B cell (primary cell): ENCODE measurements at regions not wholly inside any gene's neighbourhood (a gene's known extent, or its start where the extent isn't known, plus 50 kb on each side); places are given as distances from the start of the nearest gene placed in this dataset.

ENCODE experiments used
- ATAC-seq: fragments of 200-7000 bp; cut with Tn5 transposase; one replicate; pipeline ENCODE4 v1.10.0; 2021; ENCODE audit warnings: low read depth, mild to moderate bottlenecking, moderate number of reproducible peaks, moderate library complexity
- CTCF ChIA-PET: fragments of 350-600 bp; sonication (Branson Sonifier 250); formaldehyde crosslinking; loops from one replicate; lab custom pipeline; 2021; ENCODE audit warnings: antibody characterized with exemption, inconsistent platforms; lab: Charles Lee
- POLR2A ChIA-PET: fragments of 350-600 bp; sonication (Branson Sonifier 250); formaldehyde crosslinking; loops from one replicate; lab custom pipeline; 2021; ENCODE audit warnings: antibody characterized with exemption; lab: Charles Lee
- DNase-seq: peaks from one replicate; pipeline ENCODE4 v3.0.0; 2013
- H2AFZ ChIP-seq: 2 replicates; pipeline ENCODE4 v1.6.1; 2012; ENCODE audit warnings: mild to moderate bottlenecking, low read depth, low read length; ENCODE audit not compliant: insufficient read depth, poor library complexity, severe bottlenecking
- H3K27ac ChIP-seq, 2 donors: 1 replicate in 1 of 2; 2 replicates in 1 of 2; pipeline ENCODE4 v1.5.1; 2012 to 2013; ENCODE audit warnings: low read length in 2 of 2, mild to moderate bottlenecking in 2 of 2, moderate library complexity in 1 of 2
- H3K27me3 ChIP-seq, 4 experiments: fragments of 200-600 bp in 1 of 4; sonication (generic) in 1 of 4; replicated peaks in 1 of 4; 1 replicate in 2 of 4; 2 replicates in 2 of 4; pipeline versions ENCODE4 v1.6.1 to v1.7.0; 2013 to 2016; ENCODE audit warnings: low read length in 3 of 4, mild to moderate bottlenecking in 2 of 4, mixed read lengths in 1 of 4, moderate library complexity in 1 of 4; ENCODE audit not compliant: insufficient read depth in 4 of 4, control insufficient read depth in 3 of 4; ENCODE audit errors: control extremely low read depth in 1 of 4
- H3K36me3 ChIP-seq, 2 experiments: replicated peaks in 1 of 2; 1 replicate in 1 of 2; 2 replicates in 1 of 2; pipeline versions ENCODE4 v1.6.1 to v1.7.1; 2013; ENCODE audit warnings: low read length in 1 of 2; ENCODE audit not compliant: insufficient read depth in 2 of 2, control insufficient read depth in 1 of 2; ENCODE audit errors: control extremely low read depth in 1 of 2, extremely low read depth in 1 of 2
- H3K4me1 ChIP-seq, 2 donors: fragments of 200-600 bp in 1 of 2; sonication (generic) in 1 of 2; 1 replicate in 1 of 2; 2 replicates in 1 of 2; pipeline versions ENCODE4 v1.5.1 to v1.6.1; 2013 to 2017; ENCODE audit warnings: low read length in 2 of 2; ENCODE audit not compliant: control insufficient read depth in 2 of 2, insufficient read depth in 2 of 2
- H3K4me2 ChIP-seq: replicated peaks from 2 replicates; pipeline ENCODE3; 2012; ENCODE audit warnings: mild to moderate bottlenecking, low read depth, low read length; ENCODE audit not compliant: poor library complexity, severe bottlenecking
- H3K4me3 ChIP-seq, 5 experiments: fragments of 200-600 bp in 1 of 5; sonication (generic) in 1 of 5; 1 replicate in 3 of 5; 2 replicates in 2 of 5; pipeline versions ENCODE4 v1.5.1 to v1.7.0; 2011 to 2016; ENCODE audit warnings: low read length in 4 of 5, mild to moderate bottlenecking in 4 of 5, low read depth in 2 of 5, control low read depth in 1 of 5, moderate library complexity in 1 of 5; ENCODE audit not compliant: insufficient read depth in 1 of 5; ENCODE audit errors: control extremely low read depth in 1 of 5, extremely low read depth in 1 of 5
- H3K79me2 ChIP-seq: fragments of 200-600 bp; sonication (generic); one replicate; pipeline ENCODE4 v1.6.0; 2016; ENCODE audit warnings: low read length; ENCODE audit not compliant: control insufficient read depth, insufficient read depth
- H3K9ac ChIP-seq: fragments of 200-600 bp; sonication (generic); 2 replicates; pipeline ENCODE4 v1.6.1; 2017; ENCODE audit warnings: mild to moderate bottlenecking, low read length, moderate library complexity
- H3K9me3 ChIP-seq, 3 donors: one replicate each; pipeline versions ENCODE4 v1.6.1 to v1.7.1; 2013; ENCODE audit warnings: low read length in 2 of 3; ENCODE audit not compliant: control insufficient read depth in 2 of 3, insufficient read depth in 1 of 3; ENCODE audit errors: control extremely low read depth in 1 of 3
- H4K20me1 ChIP-seq: 2 replicates; pipeline ENCODE4 v1.6.0; 2012; ENCODE audit warnings: mild to moderate bottlenecking, low read length; ENCODE audit not compliant: insufficient read depth, control insufficient read depth, poor library complexity, severe bottlenecking
- H3K27ac Mint-ChIP-seq: one replicate; pipeline ENCODE4 v1.8.0; 2021; ENCODE audit warnings: mixed read lengths
- H3K27me3 Mint-ChIP-seq: one replicate; pipeline ENCODE4 v1.8.0; 2021; ENCODE audit warnings: mixed read lengths
- H3K4me1 Mint-ChIP-seq: one replicate; pipeline ENCODE4 v1.8.0; 2021; ENCODE audit warnings: mixed read lengths
- H3K4me3 Mint-ChIP-seq: one replicate; pipeline ENCODE4 v1.8.0; 2021; ENCODE audit warnings: mixed read lengths
- H3K9me3 Mint-ChIP-seq: one replicate; pipeline ENCODE4 v1.8.0; 2022; ENCODE audit warnings: mixed read lengths; ENCODE audit not compliant: insufficient read depth
- EZH2 ChIP-seq: IDR thresholded peaks from 2 replicates; pipeline ENCODE4 v1.6.1; 2012; ENCODE audit warnings: borderline replicate concordance, low read depth, mild to moderate bottlenecking, moderate library complexity, low read length; ENCODE audit not compliant: insufficient read depth, poor library complexity, severe bottlenecking
- WGBS: methylation state at CpG from one replicate; pipeline ENCODE4 v1.1.5; 2013; ENCODE audit warnings: missing lambda C conversion rate; ENCODE audit not compliant: insufficient coverage; 5-methylcytosine and 5-hydroxymethylcytosine counted together
- intact Hi-C: fragments of 100-400 bp; cut with micrococcal nuclease; formaldehyde crosslinking; loops from one replicate; pipeline ENCODE4 v1.10.0; 2022
- TF ChIP-seq, protein P1 (sequence below): fragments of 200-600 bp; IDR thresholded peaks from one replicate; pipeline ENCODE4 v1.8.0; 2022; ENCODE audit warnings: antibody characterized with exemption, mild to moderate bottlenecking

DNA sequence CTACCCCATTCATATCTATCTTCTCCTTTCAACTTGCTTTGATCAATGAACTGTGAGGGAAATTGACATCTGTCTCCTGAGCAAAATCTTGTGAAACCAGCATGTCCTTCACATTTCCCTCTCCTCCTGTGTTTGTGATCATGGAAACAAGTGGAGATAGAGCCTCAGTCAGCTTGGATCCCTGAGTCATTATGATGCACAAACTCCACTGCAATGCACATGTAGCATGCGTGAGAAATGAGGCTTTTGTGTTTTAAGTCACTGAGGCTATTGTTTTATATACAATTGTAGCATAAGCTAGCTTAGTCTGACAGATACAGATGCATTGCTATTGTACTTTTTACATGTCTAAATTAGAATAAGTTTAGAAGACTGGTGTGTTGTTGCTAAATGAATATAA lies 85.2 kb upstream of the HNMT start:
- intact Hi-C loops: no loop called here
- peaks cover 4% of the 10 kb centered on the region for H3K27me3 Mint-ChIP-seq
- no peaks in the 10 kb centered on the region for H3K9me3 Mint-ChIP-seq
- H3K27ac ChIP-seq: no peak overlapping the region
- no peak overlapping the region for H2AFZ ChIP-seq
- no peak overlapping the region for H3K27ac Mint-ChIP-seq
- no peak overlapping the region for H3K4me3 ChIP-seq
- ChIA-PET CTCF (no interaction called here), POLR2A (no interaction called here)
- no peak for ATAC-seq
- no peaks in the 10 kb centered on the region for H4K20me1 ChIP-seq
- no peaks in the 10 kb centered on the region for H3K27me3 ChIP-seq
- H3K4me1 ChIP-seq: no peaks in the 10 kb centered on the region
- no peak for DNase-seq
- no peak overlapping the region for H3K4me3 Mint-ChIP-seq
- no peak overlapping the region for H3K9ac ChIP-seq
- H3K79me2 ChIP-seq: no peaks in the 10 kb centered on the region
- H3K9me3 ChIP-seq: peaks cover 0 to 4% (median 0%) of the 10 kb centered on the region in 3 donors
- WGBS: 100% methylated on average over 1 of the region's 1 CpG
- TF ChIP-seq EZH2: no peak
- TF ChIP-seq, protein P1, sequence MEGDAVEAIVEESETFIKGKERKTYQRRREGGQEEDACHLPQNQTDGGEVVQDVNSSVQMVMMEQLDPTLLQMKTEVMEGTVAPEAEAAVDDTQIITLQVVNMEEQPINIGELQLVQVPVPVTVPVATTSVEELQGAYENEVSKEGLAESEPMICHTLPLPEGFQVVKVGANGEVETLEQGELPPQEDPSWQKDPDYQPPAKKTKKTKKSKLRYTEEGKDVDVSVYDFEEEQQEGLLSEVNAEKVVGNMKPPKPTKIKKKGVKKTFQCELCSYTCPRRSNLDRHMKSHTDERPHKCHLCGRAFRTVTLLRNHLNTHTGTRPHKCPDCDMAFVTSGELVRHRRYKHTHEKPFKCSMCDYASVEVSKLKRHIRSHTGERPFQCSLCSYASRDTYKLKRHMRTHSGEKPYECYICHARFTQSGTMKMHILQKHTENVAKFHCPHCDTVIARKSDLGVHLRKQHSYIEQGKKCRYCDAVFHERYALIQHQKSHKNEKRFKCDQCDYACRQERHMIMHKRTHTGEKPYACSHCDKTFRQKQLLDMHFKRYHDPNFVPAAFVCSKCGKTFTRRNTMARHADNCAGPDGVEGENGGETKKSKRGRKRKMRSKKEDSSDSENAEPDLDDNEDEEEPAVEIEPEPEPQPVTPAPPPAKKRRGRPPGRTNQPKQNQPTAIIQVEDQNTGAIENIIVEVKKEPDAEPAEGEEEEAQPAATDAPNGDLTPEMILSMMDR: no peak
- no peak overlapping the region for H3K4me2 ChIP-seq
- H3K36me3 ChIP-seq: no peaks in the 10 kb centered on the region
- no peaks in the 10 kb centered on the region for H3K4me1 Mint-ChIP-seq

- no peaks in the 10 kb centered on the region for H3K4me1 Mint-ChIP-seq
- H3K27me3 ChIP-seq: no peaks in the 10 kb centered on the region
- H3K79me2 ChIP-seq: no peaks in the 10 kb centered on the region
- H3K9ac ChIP-seq: no peak overlapping the region
- H3K27ac ChIP-seq: no peak overlapping the region
- no peak for ATAC-seq
- peaks cover 4% of the 10 kb centered on the region for H3K27me3 Mint-ChIP-seq
- no peak overlapping the region for H3K4me3 ChIP-seq
- no peak overlapping the region for H3K4me2 ChIP-seq
- no peaks in the 10 kb centered on the region for H3K9me3 Mint-ChIP-seq
- no peak for DNase-seq
- TF ChIP-seq, protein P1: no peak
- no peak for TF ChIP-seq EZH2
- no peak overlapping the region for H3K27ac Mint-ChIP-seq
- no peaks in the 10 kb centered on the region for H3K36me3 ChIP-seq
- no peaks in the 10 kb centered on the region for H4K20me1 ChIP-seq
- ChIA-PET POLR2A (no interaction called here), CTCF (no interaction called here)
- 83% methylated on average over 4 of the region's 4 CpGs for WGBS
- H3K4me3 Mint-ChIP-seq: no peak overlapping the region
- intact Hi-C loops: no loop called here
- H3K9me3 ChIP-seq: peaks cover 0 to 4% (median 0%) of the 10 kb centered on the region in 3 donors
- H2AFZ ChIP-seq: no peak overlapping the region
- no peaks in the 10 kb centered on the region for H3K4me1 ChIP-seq
Measured at GRCh38 chr2:137881711-137882110, 82.6 kb upstream of the HNMT start.
